Activated CD8-positive, alpha-beta T cell treated with anti-CD3 and anti-CD28 coated beads for 36 hours (primary cell): ENCODE measurements at regions not wholly inside any gene's neighbourhood (a gene's known extent, or its start where the extent isn't known, plus 50 kb on each side); places are given as distances from the start of the nearest gene placed in this dataset.

Experiments
- ATAC-seq: fragments of 200-7000 bp; cut with Tn5 transposase; one replicate; pipeline ENCODE4 v1.10.0; 2021; ENCODE audit warnings: mild to moderate bottlenecking, moderate library complexity
- CTCF ChIA-PET: fragments of 350-600 bp; sonication (Branson Sonifier 250); formaldehyde crosslinking; loops from one replicate; lab custom pipeline; 2021; ENCODE audit warnings: antibody characterized with exemption; lab: Charles Lee
- POLR2A ChIA-PET: fragments of 350-600 bp; sonication (Branson Sonifier 250); formaldehyde crosslinking; loops from one replicate; lab custom pipeline; 2021; ENCODE audit warnings: antibody characterized with exemption; lab: Charles Lee
- DNase-seq: peaks from one replicate; pipeline ENCODE4 v3.0.0-alpha.2; 2020
- H3K27ac Mint-ChIP-seq: one replicate; pipeline ENCODE4 v1.8.0; 2021; ENCODE audit warnings: mild to moderate bottlenecking, mixed read lengths
- H3K27me3 Mint-ChIP-seq: one replicate; pipeline ENCODE4 v1.8.0; 2021; ENCODE audit warnings: mixed read lengths
- H3K36me3 Mint-ChIP-seq: one replicate; pipeline ENCODE4 v1.8.0; 2021; ENCODE audit warnings: low read depth, mixed read lengths
- H3K4me1 Mint-ChIP-seq: one replicate; pipeline ENCODE4 v1.8.0; 2021; ENCODE audit warnings: low read depth, mixed read lengths
- H3K4me3 Mint-ChIP-seq: one replicate; pipeline ENCODE4 v1.8.0; 2021; ENCODE audit warnings: mild to moderate bottlenecking, moderate library complexity, mixed read lengths
- H3K9me3 Mint-ChIP-seq: one replicate; pipeline ENCODE4 v1.8.0; 2021; ENCODE audit warnings: mixed read lengths
- CTCF ChIP-seq: fragments of 200-600 bp; IDR thresholded peaks from one replicate; pipeline ENCODE4 v1.8.0; 2022; ENCODE audit warnings: antibody characterized with exemption, mild to moderate bottlenecking
- intact Hi-C: fragments of 100-400 bp; cut with micrococcal nuclease; formaldehyde crosslinking; loops from one replicate; pipeline ENCODE4 v1.10.0; 2022

GRCh38 chr9:135212961-135213360 lies 125.5 kb downstream of the OLFM1 start:
- TF ChIP-seq CTCF: no peak
- no peak for ATAC-seq
- no peaks in the 10 kb centered on the region for H3K4me1 Mint-ChIP-seq
- intact Hi-C loops: no loop called here
- CTCF ChIA-PET: no interaction called here
- H3K36me3 Mint-ChIP-seq: no peaks in the 10 kb centered on the region
- peaks cover 4% of the 10 kb centered on the region for H3K9me3 Mint-ChIP-seq
- H3K27me3 Mint-ChIP-seq: peaks cover 6% of the 10 kb centered on the region
- DNase-seq: no peak
- no peak overlapping the region for H3K4me3 Mint-ChIP-seq
- POLR2A ChIA-PET: no interaction called here
- H3K27ac Mint-ChIP-seq: no peak overlapping the region

GRCh38 chr9:135213566-135213965 lies 126.1 kb downstream of the OLFM1 start:
- Mint-ChIP-seq H3K9me3 (peaks cover 4% of the 10 kb centered on the region), H3K4me3 (no peak overlapping the region), H3K27ac (no peak overlapping the region), H3K36me3 (no peaks in the 10 kb centered on the region), H3K4me1 (no peaks in the 10 kb centered on the region), H3K27me3 (peaks cover 6% of the 10 kb centered on the region)
- TF ChIP-seq CTCF: no peak
- ChIA-PET CTCF (no interaction called here), POLR2A (no interaction called here)
- no peak for DNase-seq
- ATAC-seq: no peak
- intact Hi-C loops: no loop called here

GRCh38 chr9:135214054-135214640 lies 126.7 kb downstream of the OLFM1 start:
- Mint-ChIP-seq H3K9me3 (peaks cover 4% of the 10 kb centered on the region), H3K27me3 (peaks cover 9% of the 10 kb centered on the region), H3K4me3 (no peak overlapping the region), H3K36me3 (no peaks in the 10 kb centered on the region), H3K27ac (no peak overlapping the region), H3K4me1 (no peaks in the 10 kb centered on the region)
- ChIA-PET POLR2A (no interaction called here), CTCF (no interaction called here)
- intact Hi-C loops: no loop called here
- ATAC-seq: no peak
- DNase-seq: no peak
- no peak for TF ChIP-seq CTCF

GRCh38 chr9:135214706-135215105 lies 127.2 kb downstream of the OLFM1 start:
- ChIA-PET POLR2A (no interaction called here), CTCF (no interaction called here)
- Mint-ChIP-seq H3K27ac (no peak overlapping the region), H3K27me3 (peaks cover 9% of the 10 kb centered on the region), H3K36me3 (no peaks in the 10 kb centered on the region), H3K9me3 (peaks cover 4% of the 10 kb centered on the region), H3K4me1 (no peaks in the 10 kb centered on the region), H3K4me3 (no peak overlapping the region)
- intact Hi-C loops: no loop called here
- no peak for TF ChIP-seq CTCF
- DNase-seq: no peak
- no peak for ATAC-seq

GRCh38 chr9:135215571-135216161 lies 128.2 kb downstream of the OLFM1 start:
- H3K4me1 Mint-ChIP-seq: no peaks in the 10 kb centered on the region
- no peaks in the 10 kb centered on the region for H3K36me3 Mint-ChIP-seq
- TF ChIP-seq CTCF: no peak
- H3K27me3 Mint-ChIP-seq: peaks cover 9% of the 10 kb centered on the region
- intact Hi-C loops: no loop called here
- DNase-seq: no peak
- ChIA-PET POLR2A (no interaction called here), CTCF (no interaction called here)
- no peak overlapping the region for H3K27ac Mint-ChIP-seq
- ATAC-seq: no peak
- peaks cover 4% of the 10 kb centered on the region for H3K9me3 Mint-ChIP-seq
- no peak overlapping the region for H3K4me3 Mint-ChIP-seq
